ENCODE measurements at regions not wholly inside any gene's neighbourhood (a gene's known extent, or its start where the extent isn't known, plus 50 kb on each side); places are given as distances from the start of the nearest gene placed in this dataset.

- no peak overlapping the region for H2BK12ac ChIP-seq (ENCODE audit: low read depth, low read length)
- 86% methylated on average over 3 of the region's 3 CpGs; no CpG with 5 or more reads in 1 of the 2 experiments for WGBS, 2 experiments (ENCODE audit: extremely low coverage in 1 of 2, insufficient coverage in 1 of 2, insufficient read length in 1 of 2, insufficient replicate concordance in 2 of 2, low coverage in 1 of 2, low lambda C conversion rate in 2 of 2, missing lambda C conversion rate in 1 of 2)
- no peak overlapping the region for H3K4ac ChIP-seq (replicated peaks; ENCODE audit: insufficient read length, low read depth, low read length)
- H3K56ac ChIP-seq (replicated peaks; ENCODE audit: insufficient read length, low read depth, low read length) = no peak overlapping the region
- no peaks in the 10 kb centered on the region for H3K79me1 ChIP-seq (ENCODE audit: low read depth, low read length)
- CTCF ChIA-PET (ENCODE audit: partially characterized antibody) = interaction anchor here (2.1 to 3.4 kb wide), 2 partner anchors 20 to 41 kb away, joined by 4 to 12 read pairs; no protein-coding TSS in a partner anchor
- H2BK15ac ChIP-seq (ENCODE audit: low read length) = no peak overlapping the region
- no peaks in the 10 kb centered on the region for H3K9me3 ChIP-seq (ENCODE audit: insufficient read depth in 2 of 2, low read depth in 1 of 2, low read length in 1 of 2)
- H2BK120ac ChIP-seq (replicated peaks; ENCODE audit: low read depth, low read length) = no peak overlapping the region
- no peak overlapping the region for H4K5ac ChIP-seq (ENCODE audit: insufficient read length, low read depth, low read length)
- no peak overlapping the region for H3K14ac ChIP-seq (ENCODE audit: insufficient read length)
- no peak overlapping the region for H2BK20ac ChIP-seq (ENCODE audit: low read length)
- no peaks in the 10 kb centered on the region for H3K79me2 ChIP-seq (ENCODE audit: control insufficient read depth in 1 of 2, insufficient read depth in 2 of 2, low read length in 2 of 2)
- no peak for DNase-seq (ENCODE audit: low read depth in 1 of 2, low spot score in 2 of 2)
- POLR2A ChIA-PET (ENCODE audit: partially characterized antibody) = no interaction called here
- H3K23ac ChIP-seq (ENCODE audit: insufficient read length) = no peak overlapping the region
- H3K4me2 ChIP-seq (ENCODE audit: insufficient read depth in 1 of 2, low read depth in 2 of 2, low read length in 2 of 2) = no peak overlapping the region
- FAIRE-seq = no peak
- no peak overlapping the region for H4K8ac ChIP-seq (ENCODE audit: extremely low read depth, insufficient read depth, low read length)
- no peak overlapping the region for H3K18ac ChIP-seq (ENCODE audit: extremely low read depth, low read length)
- H2AK5ac ChIP-seq (ENCODE audit: low read depth, low read length) = no peak overlapping the region
- no peaks in the 10 kb centered on the region for H4K20me1 ChIP-seq (replicated peaks in 1 of 2; ENCODE audit: control insufficient read depth in 1 of 2, insufficient read depth in 2 of 2, low read length in 2 of 2)
- no peak overlapping the region for H3K4me3 ChIP-seq (ENCODE audit: extremely low read depth in 1 of 4, insufficient read depth in 2 of 4, low read depth in 3 of 4, low read length in 4 of 4)
- no peaks in the 10 kb centered on the region for H3K4me1 ChIP-seq (replicated peaks in 1 of 4; ENCODE audit: control insufficient read depth in 3 of 4, insufficient read depth in 4 of 4, low read length in 3 of 4)
- H2AFZ ChIP-seq (ENCODE audit: low read length) = no peak overlapping the region
- H3K27ac ChIP-seq (ENCODE audit: low read depth, low read length) = no peak overlapping the region
- H3K36me3 ChIP-seq (ENCODE audit: control insufficient read depth in 2 of 4, insufficient read depth in 4 of 4, low read length in 3 of 4) = no peaks in the 10 kb centered on the region
- no peaks in the 10 kb centered on the region for H3K27me3 ChIP-seq (replicated peaks in 1 of 4; ENCODE audit: control insufficient read depth in 3 of 4, extremely low read depth in 1 of 4, insufficient read depth in 3 of 4, low read length in 3 of 4)
- no peaks in the 10 kb centered on the region for H3K23me2 ChIP-seq (ENCODE audit: low read depth, low read length)
- H2BK5ac ChIP-seq (ENCODE audit: low read depth, low read length) = no peak overlapping the region
- no peak overlapping the region for H3K9ac ChIP-seq (replicated peaks in 1 of 4; ENCODE audit: extremely low read depth in 1 of 4, low read depth in 3 of 4, low read length in 3 of 4)
- no peak overlapping the region for H4K91ac ChIP-seq (replicated peaks; ENCODE audit: insufficient read length, low read length)
- TF ChIP-seq, protein P1, sequence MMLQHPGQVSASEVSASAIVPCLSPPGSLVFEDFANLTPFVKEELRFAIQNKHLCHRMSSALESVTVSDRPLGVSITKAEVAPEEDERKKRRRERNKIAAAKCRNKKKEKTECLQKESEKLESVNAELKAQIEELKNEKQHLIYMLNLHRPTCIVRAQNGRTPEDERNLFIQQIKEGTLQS (IDR thresholded peaks at IDR 0.05; ENCODE audit: insufficient read depth, low read depth, low read length) = no peak
- no peak for TF ChIP-seq SUZ12 (IDR thresholded peaks at IDR 0.05; ENCODE audit: low read length)
- no peak for TF ChIP-seq HDAC6 (IDR thresholded peaks at IDR 0.05; ENCODE audit: low read depth, low read length)
- no peak for TF ChIP-seq PHF8 (conservative IDR thresholded peaks at IDR 0.05; ENCODE audit: low read depth, low read length)
- no peak for TF ChIP-seq SIN3A (conservative IDR thresholded peaks at IDR 0.05 in 1 of 2, IDR thresholded peaks at IDR 0.05 in 1 of 2; ENCODE audit: low read depth in 1 of 2, low read length in 2 of 2)
- TF ChIP-seq FOSL1 (IDR thresholded peaks at IDR 0.05; ENCODE audit: insufficient read depth, low read depth, low read length) = no peak
- TF ChIP-seq CHD2 (IDR thresholded peaks at IDR 0.05; ENCODE audit: low read length) = no peak
- TF ChIP-seq RNF2 (IDR thresholded peaks at IDR 0.05; ENCODE audit: borderline replicate concordance, low read depth, low read length, missing control alignments, poor library complexity, severe bottlenecking) = no peak
- no peak for TF ChIP-seq TAF1 (IDR thresholded peaks at IDR 0.05; ENCODE audit: low read depth, low read length)
- TF ChIP-seq, protein P2, sequence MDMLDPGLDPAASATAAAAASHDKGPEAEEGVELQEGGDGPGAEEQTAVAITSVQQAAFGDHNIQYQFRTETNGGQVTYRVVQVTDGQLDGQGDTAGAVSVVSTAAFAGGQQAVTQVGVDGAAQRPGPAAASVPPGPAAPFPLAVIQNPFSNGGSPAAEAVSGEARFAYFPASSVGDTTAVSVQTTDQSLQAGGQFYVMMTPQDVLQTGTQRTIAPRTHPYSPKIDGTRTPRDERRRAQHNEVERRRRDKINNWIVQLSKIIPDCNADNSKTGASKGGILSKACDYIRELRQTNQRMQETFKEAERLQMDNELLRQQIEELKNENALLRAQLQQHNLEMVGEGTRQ (IDR thresholded peaks at IDR 0.05; ENCODE audit: low read length) = no peak
- no peak for TF ChIP-seq SRF (IDR thresholded peaks at IDR 0.05; ENCODE audit: low read depth, low read length)
- TF ChIP-seq SIRT6 (IDR thresholded peaks at IDR 0.05; ENCODE audit: low read length) = no peak
- TF ChIP-seq JUND (IDR thresholded peaks at IDR 0.05; ENCODE audit: low read length) = no peak
Observed at GRCh38 chr18:34281722-34282121, 57.0 kb upstream of the NOL4 start.
